HG02623 (cell line): ENCODE measurements at regions not wholly inside any gene's neighbourhood (a gene's known extent, or its start where the extent isn't known, plus 50 kb on each side); places are given as distances from the start of the nearest gene placed in this dataset.

Experiments
- ATAC-seq: cut with Tn5 transposase; IDR thresholded peaks from one replicate; pipeline ENCODE4 v1.9.1; 2021; ENCODE audit warnings: moderate library complexity; ENCODE audit not compliant: unreplicated experiment

DNA sequence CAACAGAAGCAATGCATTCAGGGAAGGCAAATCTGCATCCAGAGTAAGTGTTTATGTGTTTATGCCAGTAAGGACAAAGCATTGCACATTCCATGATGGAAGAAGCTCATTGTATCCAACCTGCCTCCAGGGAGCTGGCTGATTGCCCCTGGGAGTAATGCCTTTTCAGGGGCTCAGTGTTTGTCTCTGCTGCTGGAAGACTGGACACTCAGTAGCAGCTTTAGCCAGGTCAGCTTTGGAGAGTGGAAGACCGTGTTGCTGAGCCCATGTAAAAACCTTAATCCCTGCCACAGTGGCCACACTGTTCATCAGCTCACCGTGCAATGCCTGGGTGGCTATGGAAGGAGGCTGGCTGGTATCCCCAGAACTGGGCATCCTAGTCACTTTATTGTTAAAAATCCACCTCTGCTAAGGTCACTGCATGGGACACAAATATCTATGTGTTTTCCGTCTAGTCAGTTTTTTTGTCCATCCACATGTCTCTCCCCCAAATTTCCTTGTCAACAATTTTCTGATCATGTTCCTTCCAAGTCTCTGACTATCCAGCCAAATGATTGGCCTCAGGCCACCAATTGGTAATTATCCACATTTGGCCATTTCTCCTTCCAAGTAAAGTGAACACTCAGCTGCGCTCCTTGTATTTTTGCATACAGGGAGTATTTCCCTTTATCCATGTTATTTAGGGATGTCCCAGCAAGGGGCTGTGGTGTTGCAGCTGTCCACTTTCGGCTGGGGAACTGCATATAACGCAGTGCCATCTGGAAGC lies 2044.5 kb upstream of the AGA start:
- no peak for ATAC-seq

DNA sequence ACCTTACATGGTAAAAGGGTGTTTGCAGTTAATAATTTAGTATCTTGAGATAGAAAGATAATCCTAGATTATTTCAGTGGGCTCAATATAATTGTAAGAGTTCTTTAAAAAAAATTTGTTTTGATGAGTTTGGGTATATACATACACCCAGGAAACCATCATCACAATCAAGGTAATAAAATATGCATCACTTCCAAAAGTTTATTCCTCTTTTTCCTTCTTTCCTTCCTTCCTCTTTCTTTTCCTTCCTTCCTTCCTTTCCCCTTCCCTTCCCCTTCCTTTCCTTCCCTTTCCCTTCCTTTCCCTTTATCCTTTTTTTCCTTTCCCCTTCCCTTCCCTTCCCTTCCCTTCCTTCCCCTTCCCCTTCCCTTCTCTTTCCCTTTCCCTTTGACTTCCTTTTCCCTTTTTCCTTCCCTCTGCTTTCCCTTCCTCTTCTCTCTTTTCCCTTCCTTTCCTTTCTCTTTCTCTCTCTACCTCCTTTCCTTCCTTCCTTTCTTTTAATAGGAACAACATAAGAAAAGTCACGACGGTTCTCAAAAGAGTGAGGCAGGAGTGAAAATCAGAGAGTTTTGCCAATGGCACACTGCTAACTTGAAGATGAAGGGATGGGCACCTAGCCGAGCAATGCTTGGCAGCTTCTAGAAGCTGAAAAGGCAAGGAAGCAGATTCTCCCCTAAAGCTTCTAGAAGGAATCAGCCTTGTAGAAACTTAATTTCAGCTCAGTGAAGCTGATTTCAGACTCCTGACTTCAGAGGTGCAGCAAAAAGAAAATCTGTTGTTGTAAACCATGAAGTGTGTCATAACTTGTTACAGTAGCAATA lies 2050.2 kb upstream of the AGA start:
- ATAC-seq: no peak

DNA sequence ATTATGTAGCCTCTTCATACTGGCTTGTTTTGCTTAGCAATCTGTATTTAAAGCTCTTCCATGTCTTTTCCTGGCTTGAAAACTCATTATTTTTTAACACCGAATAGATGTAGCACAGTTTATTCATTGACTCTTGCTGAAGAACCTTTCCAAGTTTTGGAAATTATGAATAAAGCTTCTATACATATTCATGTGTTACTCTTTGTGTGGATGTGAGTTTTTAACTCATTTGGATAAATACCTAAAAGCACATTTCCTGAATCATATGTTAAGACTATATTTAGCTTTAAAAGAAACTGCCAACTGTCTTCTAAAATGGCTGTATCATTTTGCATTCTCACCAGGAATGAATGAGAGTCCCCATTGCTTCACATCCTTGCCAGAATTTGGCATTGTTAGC lies 2061.7 kb upstream of the AGA start:
- ATAC-seq: no peak

DNA sequence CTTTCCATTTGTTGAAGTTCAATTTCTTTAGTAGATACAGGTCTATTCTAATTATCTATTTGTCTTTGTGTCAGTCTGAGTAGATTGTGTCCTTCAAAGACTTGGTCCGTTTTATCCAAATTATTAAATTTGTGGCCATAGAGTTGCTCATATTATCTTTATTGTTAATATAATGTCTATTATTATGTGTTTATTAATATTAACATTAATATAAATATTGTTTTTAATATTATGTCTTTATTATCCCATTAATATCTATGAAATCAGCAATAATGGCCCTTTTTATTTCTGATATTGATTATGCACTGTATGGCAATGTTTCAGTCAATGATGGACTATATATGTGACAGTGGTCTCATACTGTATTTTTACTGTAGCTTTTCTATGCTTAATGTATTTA lies 2067.3 kb upstream of the AGA start:
- no peak for ATAC-seq

DNA sequence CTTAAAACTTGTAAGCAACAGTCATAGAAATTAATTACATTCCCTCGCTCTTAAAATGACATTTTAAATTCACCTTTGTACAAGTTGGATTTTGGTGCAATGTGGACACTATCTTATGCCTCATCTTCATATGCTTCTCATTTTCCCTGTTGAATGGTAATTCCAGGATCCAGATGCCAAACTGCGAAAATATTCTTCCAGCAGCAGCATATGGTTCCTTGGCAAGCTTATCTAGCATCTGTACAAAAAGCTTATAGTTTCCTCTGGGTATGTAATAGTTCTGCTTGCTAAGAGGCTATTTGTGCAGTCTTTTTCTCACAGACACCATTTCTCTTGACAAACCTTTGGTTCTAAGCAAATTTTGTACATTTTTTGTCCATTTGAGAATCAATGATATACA lies 2079.7 kb upstream of the AGA start:
- ATAC-seq: no peak

DNA sequence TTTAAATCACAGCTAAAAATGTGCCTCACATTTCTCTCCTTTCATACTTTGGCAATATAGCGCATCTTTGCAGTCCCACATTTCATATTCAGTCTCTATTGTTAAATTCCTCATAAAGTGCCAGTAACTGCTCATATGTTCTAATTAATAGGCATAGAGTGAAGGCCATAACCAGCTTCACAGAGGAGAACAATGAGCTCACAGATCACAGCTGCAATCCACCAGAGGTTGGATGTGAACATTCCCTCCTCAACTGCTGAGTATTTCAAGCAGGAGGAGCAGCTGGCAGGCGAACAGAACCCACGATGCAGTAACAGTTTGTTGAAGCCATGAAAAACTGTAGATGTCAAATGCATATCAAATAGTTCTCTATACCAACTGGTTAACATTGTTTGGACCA lies 2088.7 kb upstream of the AGA start:
- ATAC-seq: no peak

DNA sequence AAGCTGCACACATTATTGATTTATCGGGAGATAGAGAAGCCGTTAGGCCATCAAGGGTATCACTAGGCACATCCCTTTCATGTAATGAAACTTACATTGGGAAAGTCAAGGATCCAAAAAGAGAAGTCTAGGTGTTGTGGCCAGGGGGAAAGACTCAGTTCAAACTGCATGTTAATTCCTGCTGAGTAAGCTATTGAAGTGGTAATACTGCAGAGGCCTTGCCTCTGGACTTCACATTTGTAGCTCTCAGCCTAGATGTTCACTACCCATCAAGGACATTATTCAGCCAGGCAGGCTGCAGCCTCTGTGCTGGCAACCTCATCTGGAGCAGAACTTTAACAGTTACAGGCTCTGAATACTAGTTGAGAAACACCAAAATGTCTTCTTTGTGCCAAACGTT lies 2094.5 kb upstream of the AGA start:
- no peak for ATAC-seq

DNA sequence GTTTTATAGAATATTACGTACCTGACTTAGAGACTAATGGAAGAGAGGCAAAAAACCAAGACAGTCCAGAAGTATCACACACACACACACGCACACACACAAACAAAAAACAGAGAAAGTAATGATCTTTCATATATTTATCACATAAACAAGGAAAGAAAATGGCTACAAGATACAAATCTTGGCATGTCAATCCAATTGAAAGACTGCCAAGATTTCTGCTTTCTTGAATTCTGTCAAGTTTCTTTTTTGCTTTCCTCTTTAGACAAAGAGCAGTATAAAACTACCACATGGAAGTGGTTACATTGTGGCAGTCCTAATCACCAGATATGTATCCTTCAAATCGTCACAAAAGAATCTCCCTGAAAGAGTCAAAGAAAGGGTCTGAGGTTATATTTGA lies 2097.4 kb upstream of the AGA start:
- no peak for ATAC-seq

DNA sequence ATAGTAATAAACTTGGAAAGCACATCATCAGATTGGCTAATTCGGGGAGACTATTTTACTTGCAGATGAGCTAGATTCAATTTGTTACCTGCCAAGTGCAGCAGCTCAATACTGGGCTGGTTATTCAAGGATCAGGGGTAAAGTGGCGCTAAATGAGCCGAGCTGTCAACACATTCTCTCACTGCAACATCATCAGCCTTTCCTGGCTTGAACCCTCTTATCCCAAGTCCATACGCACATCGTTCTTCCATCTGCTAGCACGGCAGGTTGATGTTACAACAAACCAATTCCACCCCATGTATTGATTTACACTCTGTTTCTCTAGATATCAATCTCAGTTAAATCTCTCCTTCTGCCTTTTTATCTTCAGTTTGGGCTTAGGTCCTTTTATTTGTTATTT lies 2101.5 kb upstream of the AGA start:
- no peak for ATAC-seq

DNA sequence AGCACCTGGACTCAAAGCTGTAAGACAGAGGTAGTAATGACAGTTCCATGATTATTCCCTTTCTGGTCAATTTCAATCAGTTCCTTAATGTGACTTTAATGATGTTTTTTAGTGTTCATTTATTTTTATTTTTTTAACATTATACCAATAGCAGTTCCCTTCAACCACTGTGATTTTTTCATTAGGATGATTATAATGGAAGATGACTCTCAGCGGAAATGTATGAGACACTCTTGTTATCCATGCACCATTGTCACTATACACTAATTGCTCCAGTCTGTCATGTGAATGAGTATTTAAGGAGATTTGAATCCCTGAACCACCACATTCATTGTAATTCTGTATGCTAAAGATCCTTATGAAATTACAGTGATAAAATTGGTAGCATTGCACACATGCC lies 2102.3 kb upstream of the AGA start:
- no peak for ATAC-seq

DNA sequence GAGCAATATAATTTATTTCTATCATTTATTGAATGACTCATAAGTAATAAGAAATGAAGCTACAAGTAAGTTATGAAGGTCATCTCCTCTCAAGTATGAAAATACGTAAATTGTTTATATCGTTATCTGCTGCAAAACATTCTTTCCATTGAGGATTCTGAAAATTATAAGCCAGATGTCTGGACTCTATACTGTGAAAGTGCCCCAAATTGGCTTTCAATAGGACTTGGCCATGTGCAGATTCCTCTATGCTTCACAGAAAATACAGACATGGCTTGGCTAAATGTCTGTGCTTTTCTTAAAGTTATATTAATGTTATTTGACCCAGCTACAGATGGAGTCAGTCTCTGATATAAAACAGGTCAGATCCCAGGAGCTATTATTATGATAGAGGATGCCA lies 2109.9 kb upstream of the AGA start:
- ATAC-seq: no peak

DNA sequence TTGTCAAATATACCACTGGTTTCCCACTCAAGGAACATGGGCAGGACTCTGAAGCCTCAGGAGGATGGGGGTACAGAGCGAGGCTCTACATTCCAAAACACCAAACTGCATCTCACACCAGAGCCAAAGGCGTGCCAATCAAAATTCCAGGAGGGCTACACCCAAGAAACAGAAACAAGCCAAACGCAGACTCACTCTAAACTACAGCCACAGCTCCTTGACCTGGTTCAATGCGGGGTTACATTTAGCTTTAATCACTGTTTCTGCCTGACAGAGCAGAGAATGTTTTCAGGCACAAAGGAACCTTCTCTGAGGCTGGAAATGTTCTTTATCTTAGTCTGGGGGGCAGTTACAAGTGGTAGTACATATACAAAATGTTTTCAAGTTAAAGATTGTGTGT lies 2121.5 kb upstream of the AGA start:
- no peak for ATAC-seq

DNA sequence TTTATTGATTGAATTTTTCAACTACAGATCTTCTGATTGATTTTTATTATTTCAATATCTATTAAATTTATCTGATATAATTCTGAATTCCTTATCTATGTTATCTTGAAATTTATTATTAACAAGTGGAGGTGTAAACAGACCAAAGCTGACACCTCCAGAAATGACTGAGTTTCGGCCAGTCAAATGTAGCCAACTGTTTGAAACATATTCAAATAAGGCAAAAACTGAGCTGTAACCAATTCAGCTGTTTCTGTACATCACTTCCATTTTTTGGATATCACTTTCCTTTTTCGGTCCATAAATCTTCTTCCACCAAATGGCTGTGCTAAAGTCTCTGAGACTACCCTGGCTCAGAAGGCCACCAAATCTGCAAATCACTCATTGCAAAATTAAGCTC lies 2127.3 kb upstream of the AGA start:
- no peak for ATAC-seq

DNA sequence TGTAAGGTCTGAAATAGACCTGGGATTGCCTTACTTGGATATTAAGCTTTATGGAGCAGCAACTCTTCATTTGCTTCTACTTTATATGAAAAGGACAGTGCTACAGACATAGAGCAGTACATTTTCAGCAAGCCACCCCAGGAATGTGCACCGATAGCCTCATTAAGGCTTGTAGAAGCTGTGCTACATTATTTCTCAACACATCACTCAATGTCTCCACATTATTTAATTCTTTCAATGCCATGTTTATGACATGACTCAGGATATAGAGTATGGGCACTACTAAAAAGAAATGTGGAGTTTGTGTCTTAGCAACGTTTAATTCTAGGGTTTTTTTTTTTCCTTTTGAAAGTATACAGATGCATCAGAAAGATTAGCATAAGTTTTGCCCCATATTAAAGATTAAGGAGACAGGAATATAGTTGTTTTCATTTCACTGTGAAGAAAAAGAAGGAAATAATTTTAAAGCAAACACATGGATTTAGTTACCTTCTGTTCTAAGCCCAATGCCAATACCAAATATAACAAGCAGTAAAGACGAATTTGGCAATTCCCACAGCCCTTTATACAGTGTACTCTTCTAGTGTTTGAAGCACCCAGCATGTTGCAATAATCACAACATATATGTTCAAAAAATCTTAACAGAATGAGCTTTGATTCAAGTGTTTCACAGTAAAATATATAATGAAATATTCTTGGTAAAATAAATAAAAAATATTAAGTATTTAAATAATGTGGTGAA lies 2140.1 kb upstream of the AGA start:
- ATAC-seq: no peak

DNA sequence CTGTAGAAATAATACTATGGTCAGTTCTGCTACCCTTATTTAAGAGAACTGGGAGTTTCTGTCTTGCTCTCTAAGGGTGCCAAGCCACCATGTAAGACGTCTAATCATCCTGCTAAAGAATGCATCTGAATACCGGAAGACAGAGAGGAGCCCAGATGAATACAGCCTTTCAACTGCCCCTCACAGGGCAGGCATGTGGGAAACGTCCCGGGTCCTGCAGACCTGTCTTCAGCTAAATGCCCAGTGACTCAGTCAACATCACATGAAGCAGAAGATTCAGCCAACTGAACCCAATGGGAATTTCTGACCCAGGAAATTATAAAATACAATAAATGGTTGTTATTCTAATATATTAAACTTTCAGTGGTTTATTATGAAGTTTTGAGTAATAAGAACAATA lies 2141.0 kb upstream of the AGA start:
- ATAC-seq: no peak

DNA sequence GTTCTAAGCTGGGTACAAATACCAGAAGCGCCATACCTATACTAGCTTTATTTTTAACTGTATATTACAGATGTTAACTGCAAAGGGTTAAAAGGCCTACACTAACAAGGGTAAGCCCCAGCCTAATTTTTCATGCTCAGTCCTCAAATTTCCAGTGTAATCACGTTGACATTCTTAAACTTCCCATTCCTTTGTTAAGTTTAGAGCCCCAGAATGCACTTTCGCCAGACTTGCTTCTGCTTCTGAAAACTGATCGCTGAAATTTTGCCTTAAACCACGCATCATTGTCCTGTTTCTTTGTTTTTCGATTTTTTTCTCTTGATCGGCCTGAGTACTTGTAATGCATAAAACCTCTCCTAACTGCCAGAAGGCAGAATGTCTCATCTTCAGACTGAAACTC lies 2141.9 kb upstream of the AGA start:
- no peak for ATAC-seq

DNA sequence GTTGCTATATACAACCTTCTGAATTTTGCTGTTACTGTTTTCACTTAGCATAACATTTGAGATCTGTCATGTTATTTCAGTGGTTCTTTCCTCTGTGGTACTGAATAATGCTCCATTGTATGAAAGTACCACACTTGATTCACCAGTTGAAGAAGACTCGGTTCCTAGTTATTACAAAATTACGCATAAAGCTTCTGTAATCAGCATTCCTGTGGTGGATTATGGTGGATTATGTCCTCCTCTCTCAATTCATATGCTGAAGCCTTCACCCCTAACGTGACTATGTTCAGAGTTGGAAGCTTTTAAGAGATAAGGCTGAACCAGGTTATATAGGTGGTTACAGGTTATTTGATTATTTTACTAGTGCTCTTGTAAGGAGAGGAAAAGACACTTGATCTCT lies 2143.5 kb upstream of the AGA start:
- no peak for ATAC-seq

DNA sequence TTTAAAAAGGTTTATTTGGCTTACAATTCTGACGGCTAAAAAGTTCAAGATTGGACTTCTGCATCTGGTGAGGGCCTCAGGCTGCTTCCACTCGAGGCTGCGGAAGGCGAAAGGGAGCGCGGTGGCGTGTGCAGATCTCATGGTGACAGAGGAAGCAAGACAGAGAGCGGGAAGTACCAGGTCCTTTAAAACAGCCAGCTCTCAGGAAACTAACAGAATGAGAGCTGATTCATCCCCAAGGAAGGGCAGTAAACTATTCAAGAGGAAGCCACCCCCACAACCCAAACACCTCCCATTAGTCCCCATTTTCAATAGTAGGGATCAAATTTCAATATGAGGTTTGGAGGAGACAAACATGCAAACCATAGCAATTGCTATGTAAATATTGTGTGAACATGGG lies 2144.2 kb upstream of the AGA start:
- ATAC-seq: no peak

DNA sequence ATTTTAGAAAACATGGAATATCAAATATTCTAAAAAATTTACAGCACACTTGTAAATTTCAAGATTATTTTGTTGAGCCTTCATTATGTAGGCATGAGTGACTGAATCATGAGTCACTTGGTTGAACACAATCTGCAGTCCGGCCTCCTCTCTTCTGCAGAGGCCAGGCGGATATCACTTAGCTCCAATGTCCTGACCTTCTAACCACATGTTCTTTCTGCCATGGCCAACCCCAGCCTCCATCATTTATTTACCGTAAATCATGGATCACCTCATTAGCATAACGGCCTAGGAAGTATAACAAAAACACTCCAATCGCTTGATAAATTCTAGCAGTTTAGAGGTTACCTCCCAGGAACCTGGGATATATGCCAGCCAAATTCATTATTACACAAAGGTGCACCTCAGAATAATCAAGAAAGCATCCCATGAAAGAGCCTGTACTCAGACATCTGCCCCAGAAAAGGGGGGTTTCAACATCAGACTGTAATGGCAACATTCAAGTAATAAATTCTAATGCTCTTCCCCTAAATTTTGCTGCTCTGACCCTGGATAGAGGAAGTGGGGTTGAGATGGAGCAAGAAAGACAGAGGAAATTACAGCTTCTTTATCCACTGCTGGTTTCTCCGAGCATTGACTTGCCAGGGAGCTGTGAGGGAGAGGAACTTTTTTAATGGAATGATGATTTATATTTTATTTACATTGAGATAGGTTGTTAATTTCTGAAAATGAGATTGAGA lies 2153.6 kb upstream of the AGA start:
- ATAC-seq: no peak

DNA sequence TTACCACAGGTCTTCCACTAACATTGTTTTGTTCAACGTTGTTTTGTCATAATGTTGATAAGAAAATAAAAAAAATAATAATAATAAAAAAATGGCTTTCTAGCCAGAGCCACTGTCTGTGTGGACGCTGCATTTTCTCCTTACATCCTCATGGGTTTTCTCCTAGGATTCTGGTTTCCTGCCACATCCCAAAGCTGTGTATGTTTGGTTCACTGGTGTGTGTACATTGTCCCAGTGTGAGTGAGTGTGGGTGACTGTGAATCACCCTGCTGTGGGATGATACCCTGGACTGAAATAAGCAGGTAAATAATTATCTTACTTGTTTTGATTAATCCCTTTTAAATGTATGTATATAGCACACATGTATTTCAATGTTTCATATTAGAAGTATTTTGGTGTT lies 2154.4 kb upstream of the AGA start:
- no peak for ATAC-seq

DNA sequence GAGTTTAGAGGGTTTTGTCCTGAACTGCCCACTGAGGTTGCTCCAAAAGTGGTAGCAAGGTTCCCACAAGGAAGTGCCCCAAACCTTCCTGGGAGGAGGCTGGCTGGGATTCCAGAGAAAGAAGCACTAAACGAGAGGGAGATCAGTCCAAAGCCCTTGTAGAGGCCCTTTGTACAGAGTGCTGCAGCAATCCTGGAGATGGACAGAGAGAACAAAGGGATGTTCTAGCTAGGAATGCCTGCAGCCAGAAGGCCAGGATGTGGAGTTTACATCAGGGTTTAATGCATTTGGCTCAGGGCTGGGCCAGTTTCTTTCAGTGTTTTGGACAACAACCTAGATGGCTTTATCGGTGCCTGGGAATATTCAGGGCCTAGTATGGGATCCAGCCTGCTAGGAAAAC lies 2155.1 kb upstream of the AGA start:
- ATAC-seq: no peak
